ENCODE measurements at regions not wholly inside any gene's neighbourhood (a gene's known extent, or its start where the extent isn't known, plus 50 kb on each side); places are given as distances from the start of the nearest gene placed in this dataset.

GRCh38 chr4:166459621-166460020 lies 586.6 kb downstream of the TLL1 start:
- H3K36me3 ChIP-seq (ENCODE audit: insufficient read depth in 1 of 2, low read depth in 1 of 2), result no peaks in the 10 kb centered on the region
- no peak for DNase-seq
- no peak for TF ChIP-seq CTCF (IDR thresholded peaks at IDR 0.05)
- H3K27me3 ChIP-seq (ENCODE audit: insufficient read depth in 3 of 3, low read length in 2 of 3), result no peaks in the 10 kb centered on the region
- no peak overlapping the region for H3K27ac ChIP-seq
- no peaks in the 10 kb centered on the region for H3K4me1 ChIP-seq
- intact Hi-C loops (cut with DNase I), result no loop called here
- no peak for ATAC-seq
- no peaks in the 10 kb centered on the region for H3K9me3 ChIP-seq
- WGBS, 3 donors, result 48 to 51% (median 49%) methylated on average over 5 of the region's 5 CpGs
- H3K4me3 ChIP-seq, result no peak overlapping the region

- intact Hi-C loops (cut with DNase I), result no loop called here
- Histone ChIP-seq H3K27me3 (ENCODE audit: insufficient read depth in 3 of 3, low read length in 2 of 3) (no peaks in the 10 kb centered on the region), H3K4me1 (no peaks in the 10 kb centered on the region), H3K27ac (no peak overlapping the region), H3K9me3 (no peaks in the 10 kb centered on the region), H3K36me3 (ENCODE audit: insufficient read depth in 1 of 2, low read depth in 1 of 2) (no peaks in the 10 kb centered on the region), H3K4me3 (no peak overlapping the region)
- no peak for TF ChIP-seq CTCF (IDR thresholded peaks at IDR 0.05)
- no peak for ATAC-seq
- no peak for DNase-seq
- 77 to 80% (median 77%) methylated on average over 3 of the region's 3 CpGs for WGBS, 3 donors
Observed at GRCh38 chr4:166460769-166461550, 587.9 kb downstream of the TLL1 start.

GRCh38 chr4:166481055-166481454 lies 608.0 kb downstream of the TLL1 start:
- ATAC-seq (no peak), DNase-seq (no peak)
- H3K36me3 ChIP-seq (ENCODE audit: insufficient read depth in 1 of 2, low read depth in 1 of 2), result no peaks in the 10 kb centered on the region
- no peak for TF ChIP-seq CTCF (IDR thresholded peaks at IDR 0.05)
- 73 to 82% (median 74%) methylated on average over 2 of the region's 2 CpGs for WGBS, 3 donors
- H3K4me3 ChIP-seq, result no peak overlapping the region
- H3K27me3 ChIP-seq (ENCODE audit: insufficient read depth in 3 of 3, low read length in 2 of 3), result no peaks in the 10 kb centered on the region
- no peak overlapping the region for H3K27ac ChIP-seq
- H3K4me1 ChIP-seq, result no peaks in the 10 kb centered on the region
- no peaks in the 10 kb centered on the region for H3K9me3 ChIP-seq
- intact Hi-C loops (cut with DNase I), result no loop called here

GRCh38 chr4:166481739-166482138 lies 608.7 kb downstream of the TLL1 start:
- Histone ChIP-seq H3K4me3 (no peak overlapping the region), H3K27ac (no peak overlapping the region), H3K9me3 (no peaks in the 10 kb centered on the region), H3K36me3 (ENCODE audit: insufficient read depth in 1 of 2, low read depth in 1 of 2) (no peaks in the 10 kb centered on the region), H3K4me1 (no peaks in the 10 kb centered on the region), H3K27me3 (ENCODE audit: insufficient read depth in 3 of 3, low read length in 2 of 3) (no peaks in the 10 kb centered on the region)
- ATAC-seq, result no peak
- DNase-seq, result no peak
- intact Hi-C loops (cut with DNase I), result no loop called here
- no peak for TF ChIP-seq CTCF (IDR thresholded peaks at IDR 0.05)

- ATAC-seq (no peak), DNase-seq (no peak)
- Histone ChIP-seq H3K27me3 (ENCODE audit: insufficient read depth in 3 of 3, low read length in 2 of 3) (no peaks in the 10 kb centered on the region), H3K27ac (no peak overlapping the region), H3K4me3 (no peak overlapping the region), H3K36me3 (ENCODE audit: insufficient read depth in 1 of 2, low read depth in 1 of 2) (no peaks in the 10 kb centered on the region), H3K9me3 (no peaks in the 10 kb centered on the region), H3K4me1 (no peaks in the 10 kb centered on the region)
- TF ChIP-seq CTCF (IDR thresholded peaks at IDR 0.05), result no peak
- 81 to 88% (median 88%) methylated on average over 1 of the region's 1 CpG for WGBS, 3 donors
- intact Hi-C loops (cut with DNase I), result no loop called here
Observed at GRCh38 chr4:166482758-166483157, 609.7 kb downstream of the TLL1 start.

Data from psoas muscle (tissue), 7 donors.